HG02943 (cell line): ENCODE measurements at regions not wholly inside any gene's neighbourhood (a gene's known extent, or its start where the extent isn't known, plus 50 kb on each side); places are given as distances from the start of the nearest gene placed in this dataset.

Experiments used
- ATAC-seq: cut with Tn5 transposase; IDR thresholded peaks from one replicate; pipeline ENCODE4 v1.9.1; 2021; ENCODE audit warnings: mild to moderate bottlenecking, low read depth, moderate library complexity; ENCODE audit not compliant: unreplicated experiment

GRCh38 chr5:165173651-165174050 lies 1668.2 kb downstream of the MAT2B start:
- no peak for ATAC-seq

- ATAC-seq, result no peak
These were observed 1669.6 kb downstream of the MAT2B start for GRCh38 chr5:165175041-165175440.

- no peak for ATAC-seq
These were observed 1678.8 kb downstream of the MAT2B start for GRCh38 chr5:165184183-165184582.

- ATAC-seq, result no peak
These were observed 1680.3 kb downstream of the MAT2B start for GRCh38 chr5:165185716-165186115.

GRCh38 chr5:165187815-165188214 lies 1682.4 kb downstream of the MAT2B start:
- ATAC-seq, result no peak

GRCh38 chr5:165188556-165189175 lies 1683.2 kb downstream of the MAT2B start:
- ATAC-seq, result no peak

GRCh38 chr5:165196961-165197360 lies 1691.5 kb downstream of the MAT2B start:
- no peak for ATAC-seq

- no peak for ATAC-seq
These were observed 1696.0 kb downstream of the MAT2B start for GRCh38 chr5:165201369-165201768.

- ATAC-seq, result no peak
These were observed 1696.5 kb downstream of the MAT2B start for GRCh38 chr5:165201771-165202518.

- ATAC-seq, result no peak
These were observed 1697.1 kb downstream of the MAT2B start for GRCh38 chr5:165202519-165202910.

GRCh38 chr5:165209101-165209727 lies 1703.8 kb downstream of the MAT2B start:
- no peak for ATAC-seq

GRCh38 chr5:165224366-165225045 lies 1719.1 kb downstream of the MAT2B start:
- no peak for ATAC-seq

GRCh38 chr5:165227515-165227914 lies 1722.1 kb downstream of the MAT2B start:
- no peak for ATAC-seq

GRCh38 chr5:165228184-165228583 lies 1722.8 kb downstream of the MAT2B start:
- no peak for ATAC-seq

GRCh38 chr5:165231821-165232508 lies 1726.5 kb downstream of the MAT2B start:
- no peak for ATAC-seq

GRCh38 chr5:165232509-165233028 lies 1727.2 kb downstream of the MAT2B start:
- no peak for ATAC-seq

- no peak for ATAC-seq
These were observed 1736.4 kb downstream of the MAT2B start for GRCh38 chr5:165241811-165242210.

- no peak for ATAC-seq
These were observed 1737.2 kb downstream of the MAT2B start for GRCh38 chr5:165242646-165243045.

- no peak for ATAC-seq
These were observed 1739.0 kb downstream of the MAT2B start for GRCh38 chr5:165244407-165244806.

GRCh38 chr5:165258197-165258771 lies 1752.9 kb downstream of the MAT2B start:
- ATAC-seq, result no peak
